22Rv1 (cell line): ENCODE measurements at regions not wholly inside any gene's neighbourhood (a gene's known extent, or its start where the extent isn't known, plus 50 kb on each side); places are given as distances from the start of the nearest gene placed in this dataset.

Experiments
- H3K27ac ChIP-seq: fragments of 450-650 bp; 2 replicates; pipeline ENCODE4 v1.5.1; 2017
- ZFX ChIP-seq: fragments of 450-650 bp; IDR thresholded peaks from 2 replicates; pipeline ENCODE4 v1.6.1; 2017; ENCODE audit warnings: antibody characterized with exemption, borderline replicate concordance
- TF ChIP-seq, protein P1 (sequence below): fragments of 450-650 bp; IDR thresholded peaks from 2 replicates; pipeline ENCODE4 v1.5.1; 2017; ENCODE audit warnings: mild to moderate bottlenecking

GRCh38 chr13:106277484-106278154 lies 257.8 kb downstream of the EFNB2 start:
- TF ChIP-seq, protein P1, sequence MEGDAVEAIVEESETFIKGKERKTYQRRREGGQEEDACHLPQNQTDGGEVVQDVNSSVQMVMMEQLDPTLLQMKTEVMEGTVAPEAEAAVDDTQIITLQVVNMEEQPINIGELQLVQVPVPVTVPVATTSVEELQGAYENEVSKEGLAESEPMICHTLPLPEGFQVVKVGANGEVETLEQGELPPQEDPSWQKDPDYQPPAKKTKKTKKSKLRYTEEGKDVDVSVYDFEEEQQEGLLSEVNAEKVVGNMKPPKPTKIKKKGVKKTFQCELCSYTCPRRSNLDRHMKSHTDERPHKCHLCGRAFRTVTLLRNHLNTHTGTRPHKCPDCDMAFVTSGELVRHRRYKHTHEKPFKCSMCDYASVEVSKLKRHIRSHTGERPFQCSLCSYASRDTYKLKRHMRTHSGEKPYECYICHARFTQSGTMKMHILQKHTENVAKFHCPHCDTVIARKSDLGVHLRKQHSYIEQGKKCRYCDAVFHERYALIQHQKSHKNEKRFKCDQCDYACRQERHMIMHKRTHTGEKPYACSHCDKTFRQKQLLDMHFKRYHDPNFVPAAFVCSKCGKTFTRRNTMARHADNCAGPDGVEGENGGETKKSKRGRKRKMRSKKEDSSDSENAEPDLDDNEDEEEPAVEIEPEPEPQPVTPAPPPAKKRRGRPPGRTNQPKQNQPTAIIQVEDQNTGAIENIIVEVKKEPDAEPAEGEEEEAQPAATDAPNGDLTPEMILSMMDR = no peak
- no peak for TF ChIP-seq ZFX
- H3K27ac ChIP-seq = no peak overlapping the region

DNA sequence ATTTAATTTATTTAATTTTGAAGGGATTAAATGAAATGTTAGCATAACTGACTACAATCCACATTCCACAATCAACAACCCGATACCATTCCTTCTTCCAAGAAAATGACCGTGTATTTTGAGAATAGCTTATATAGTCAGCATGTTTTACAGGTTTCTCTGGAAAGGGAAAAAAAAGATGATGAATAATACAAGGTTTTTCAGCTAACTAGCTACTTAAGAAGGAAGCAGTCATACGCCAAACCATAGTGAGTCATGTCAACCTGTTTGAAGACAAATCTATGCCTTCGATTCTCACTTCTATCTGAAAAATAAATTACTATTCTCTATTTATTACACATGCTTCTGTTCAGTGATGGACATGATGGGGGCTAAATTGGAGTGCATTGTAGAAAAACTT lies 258.6 kb downstream of the EFNB2 start:
- no peak for TF ChIP-seq ZFX
- TF ChIP-seq, protein P1 = no peak
- no peak overlapping the region for H3K27ac ChIP-seq

- no peak overlapping the region for H3K27ac ChIP-seq
- TF ChIP-seq, protein P1 = no peak
- TF ChIP-seq ZFX = no peak
Observed at GRCh38 chr13:106275446-106276032, 259.9 kb downstream of the EFNB2 start.

DNA sequence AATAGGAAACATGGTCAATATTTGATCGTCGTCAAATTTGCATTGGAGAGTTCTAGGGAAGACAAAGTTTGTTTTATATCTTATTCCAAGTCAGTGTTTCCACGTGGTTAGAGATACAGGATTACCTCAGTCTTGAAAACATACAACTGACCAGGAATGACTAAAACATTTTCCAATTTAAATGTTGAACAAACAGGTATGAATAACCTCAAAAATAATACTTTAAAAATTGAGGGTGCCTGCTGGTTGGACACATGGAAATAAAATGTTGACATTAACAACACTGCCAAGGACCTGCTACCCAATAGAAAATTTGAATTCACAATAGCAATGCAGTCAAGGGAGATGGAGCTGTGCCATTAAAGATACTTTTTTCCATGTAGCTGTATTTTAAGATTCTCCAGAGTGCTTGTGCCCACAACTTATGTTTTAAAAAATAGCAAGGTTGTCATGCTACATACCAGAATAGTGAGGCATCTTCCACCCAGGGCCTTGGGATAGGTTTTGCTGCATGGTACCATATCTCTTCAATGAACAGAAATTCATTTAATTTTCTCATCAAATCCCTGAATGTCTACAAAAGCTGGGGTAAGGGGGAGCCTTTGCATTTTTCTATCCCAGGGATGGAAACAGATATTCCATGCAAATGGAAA lies 260.8 kb downstream of the EFNB2 start:
- no peak overlapping the region for H3K27ac ChIP-seq
- TF ChIP-seq, protein P1 = no peak
- no peak for TF ChIP-seq ZFX

GRCh38 chr13:106263801-106264200 lies 271.7 kb downstream of the EFNB2 start:
- H3K27ac ChIP-seq = no peak overlapping the region
- no peak for TF ChIP-seq ZFX
- TF ChIP-seq, protein P1 = no peak

DNA sequence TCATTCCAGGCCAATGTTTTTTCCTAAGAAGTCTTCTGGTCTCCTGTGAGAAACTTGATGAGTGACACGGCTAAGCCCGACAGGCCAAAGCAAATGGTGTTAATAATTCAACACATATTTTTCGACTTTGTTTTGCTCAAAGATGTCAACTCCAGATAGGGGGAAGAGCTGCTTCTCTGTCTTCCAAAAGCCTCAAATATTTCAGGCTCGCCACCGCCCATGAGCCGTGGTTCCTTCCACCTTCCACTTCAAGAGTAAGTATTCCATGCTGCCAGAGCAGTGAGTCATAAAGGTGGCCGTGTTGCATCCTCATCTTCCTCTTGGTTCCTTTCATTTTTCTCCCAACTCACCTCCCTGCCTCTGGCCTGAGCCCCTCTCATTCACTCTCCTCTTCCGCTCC lies 272.6 kb downstream of the EFNB2 start:
- TF ChIP-seq, protein P1 = no peak
- no peak for TF ChIP-seq ZFX
- no peak overlapping the region for H3K27ac ChIP-seq

DNA sequence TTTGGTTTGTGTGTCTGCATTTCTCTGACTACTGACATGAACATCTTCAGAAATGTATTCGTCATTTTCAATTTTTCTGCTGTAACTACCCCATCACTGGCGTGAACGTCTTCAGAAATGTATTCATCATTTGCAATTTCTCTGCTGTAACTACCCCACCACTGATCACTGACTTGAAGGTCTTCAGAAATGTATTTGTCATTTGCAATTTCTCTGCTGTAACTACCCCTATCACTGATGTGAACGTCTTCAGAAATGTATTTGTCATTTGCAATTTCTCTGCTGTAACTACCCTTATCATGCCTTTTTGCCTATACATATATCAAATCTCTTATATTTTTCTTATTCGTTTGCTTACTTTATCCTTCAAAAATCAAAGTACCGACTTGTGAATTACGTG lies 274.0 kb downstream of the EFNB2 start:
- TF ChIP-seq, protein P1 = no peak
- TF ChIP-seq ZFX = no peak
- no peak overlapping the region for H3K27ac ChIP-seq
